NT2/D1 (cell line): ENCODE measurements at regions not wholly inside any gene's neighbourhood (a gene's known extent, or its start where the extent isn't known, plus 50 kb on each side); places are given as distances from the start of the nearest gene placed in this dataset.

ENCODE experiments used
- SUZ12 ChIP-seq: IDR thresholded peaks from 2 replicates; pipeline ENCODE4 v1.6.1; 2011; ENCODE audit not compliant: insufficient read length, insufficient read depth; ENCODE audit errors: extremely low read depth
- YY1 ChIP-seq: IDR thresholded peaks from 2 replicates; pipeline ENCODE4 v1.6.1; 2011; ENCODE audit not compliant: insufficient read length, insufficient read depth
- ZNF274 ChIP-seq: IDR thresholded peaks from 2 replicates; pipeline ENCODE4 v1.6.1; 2011; ENCODE audit warnings: mild to moderate bottlenecking, low read depth, low read length

DNA sequence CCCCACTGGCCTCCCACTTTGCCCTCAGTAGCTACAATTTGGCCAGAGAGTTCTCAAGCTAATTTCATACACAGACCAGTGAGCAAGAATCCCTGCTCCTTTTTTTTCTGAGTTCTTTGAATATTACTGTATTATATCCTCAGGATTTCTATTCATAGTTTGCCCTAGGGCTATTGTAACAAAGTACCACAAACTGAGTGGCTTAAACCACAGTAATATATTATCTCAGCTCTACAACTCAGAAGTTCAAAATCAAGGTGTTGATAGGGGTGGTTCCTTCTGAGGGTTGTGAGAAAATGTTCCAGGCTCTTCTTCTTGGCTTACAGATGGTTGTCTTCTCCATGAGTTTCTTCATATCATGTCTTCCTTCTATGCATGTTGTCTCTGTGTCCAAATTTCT is 289.4 kb upstream of the ESRRG start:
- TF ChIP-seq YY1 = no peak
- TF ChIP-seq SUZ12 = no peak
- TF ChIP-seq ZNF274 = no peak
